Breast epithelium (tissue), 3 donors: ENCODE measurements at regions not wholly inside any gene's neighbourhood (a gene's known extent, or its start where the extent isn't known, plus 50 kb on each side); places are given as distances from the start of the nearest gene placed in this dataset.

Experiments used
- CTCF ChIP-seq, 3 donors: fragments of 450-650 bp; IDR thresholded peaks; one replicate each; pipeline ENCODE4 v1.5.1; 2016 to 2017; ENCODE audit warnings: antibody characterized with exemption in 3 of 3, mild to moderate bottlenecking in 3 of 3, moderate library complexity in 3 of 3
- POLR2AphosphoS5 ChIP-seq, 3 donors: sonication (generic); formaldehyde crosslinking; IDR thresholded peaks; one replicate each; pipeline ENCODE4 v1.6.1; 2017; ENCODE audit warnings: antibody characterized with exemption in 3 of 3

- no peak for TF ChIP-seq CTCF (IDR thresholded peaks at IDR 0.05)
- no peak for TF ChIP-seq POLR2AphosphoS5 (IDR thresholded peaks at IDR 0.05)
Observed at GRCh38 chr13:67971291-67971690, 741.2 kb upstream of the PCDH9 start.
